H1 (cell line): ENCODE measurements at regions not wholly inside any gene's neighbourhood (a gene's known extent, or its start where the extent isn't known, plus 50 kb on each side); places are given as distances from the start of the nearest gene placed in this dataset.

Experiments
- CTCF ChIA-PET: fragments of 300-600 bp; sonication (Branson Sonifier 250); formaldehyde crosslinking; loops from one replicate; lab custom pipeline; 2021; ENCODE audit not compliant: partially characterized antibody; lab: Charles Lee
- POLR2A ChIA-PET: fragments of 300-600 bp; sonication (Branson Sonifier 250); formaldehyde crosslinking; loops from one replicate; lab custom pipeline; 2021; ENCODE audit warnings: inconsistent platforms; ENCODE audit not compliant: partially characterized antibody; lab: Charles Lee
- DNase-seq, 2 experiments: peaks; one replicate each; pipeline versions ENCODE4 v3.0.0 to v3.0.0-alpha.2; 2010 to 2022; ENCODE audit warnings: low spot score in 2 of 2, low read depth in 1 of 2, mixed read lengths in 1 of 2
- FAIRE-seq: peaks from 2 replicates; lab custom pipeline; 2011; peaks lifted over from hg19 to GRCh38; lab: Jason Lieb, UNC
- H2AFZ ChIP-seq: 2 replicates; pipeline ENCODE4 v1.8.1; 2012; ENCODE audit warnings: low read length, inconsistent platforms
- H2AK5ac ChIP-seq: 2 replicates; pipeline ENCODE4 v1.6.1; 2013; ENCODE audit warnings: low read depth, low read length
- H2BK120ac ChIP-seq: replicated peaks from 2 replicates; pipeline ENCODE3; 2013; ENCODE audit warnings: low read depth, low read length, inconsistent platforms
- H2BK12ac ChIP-seq: 2 replicates; pipeline ENCODE4 v1.6.1; 2013; ENCODE audit warnings: low read depth, low read length
- H2BK15ac ChIP-seq: 2 replicates; pipeline ENCODE4 v1.6.1; 2013; ENCODE audit warnings: low read length
- H2BK20ac ChIP-seq: 2 replicates; pipeline ENCODE4 v1.6.1; 2013; ENCODE audit warnings: low read length
- H2BK5ac ChIP-seq: 2 replicates; pipeline ENCODE4 v1.6.1; 2013; ENCODE audit warnings: low read depth, low read length
- H3K14ac ChIP-seq: 2 replicates; pipeline ENCODE4 v1.6.1; 2013; ENCODE audit warnings: inconsistent platforms; ENCODE audit not compliant: insufficient read length
- H3K18ac ChIP-seq: 2 replicates; pipeline ENCODE4 v1.6.1; 2013; ENCODE audit warnings: low read length; ENCODE audit errors: extremely low read depth
- H3K23ac ChIP-seq: 2 replicates; pipeline ENCODE4 v1.6.1; 2013; ENCODE audit warnings: inconsistent platforms; ENCODE audit not compliant: insufficient read length
- H3K23me2 ChIP-seq: 2 replicates; pipeline ENCODE4 v1.6.1; 2013; ENCODE audit warnings: low read depth, low read length
- H3K27ac ChIP-seq: 2 replicates; pipeline ENCODE4 v1.6.1; 2011; ENCODE audit warnings: low read depth, low read length, inconsistent platforms
- H3K27me3 ChIP-seq, 4 experiments: replicated peaks in 1 of 4; 1 replicate in 1 of 4; 2 replicates in 3 of 4; pipeline versions ENCODE4 v1.6.1 to v1.8.1; 2011 to 2013; ENCODE audit warnings: low read length in 3 of 4, mild to moderate bottlenecking in 3 of 4, inconsistent platforms in 2 of 4, mixed read lengths in 2 of 4, moderate library complexity in 1 of 4; ENCODE audit not compliant: control insufficient read depth in 3 of 4, insufficient read depth in 3 of 4; ENCODE audit errors: extremely low read depth in 1 of 4
- H3K36me3 ChIP-seq, 4 experiments: 2 replicates each; pipeline versions ENCODE4 v1.6.1 to v1.8.1; 2011 to 2013; ENCODE audit warnings: mild to moderate bottlenecking in 4 of 4, low read length in 3 of 4, moderate library complexity in 2 of 4, control low read depth in 1 of 4, inconsistent platforms in 1 of 4; ENCODE audit not compliant: insufficient read depth in 4 of 4, control insufficient read depth in 2 of 4
- H3K4ac ChIP-seq: replicated peaks from 2 replicates; pipeline ENCODE3; 2013; ENCODE audit warnings: low read length, low read depth, mixed read lengths, inconsistent platforms; ENCODE audit not compliant: insufficient read length
- H3K4me1 ChIP-seq, 4 experiments: replicated peaks in 1 of 4; 1 replicate in 1 of 4; 2 replicates in 3 of 4; pipeline versions ENCODE4 v1.6.1 to v1.8.1; 2011 to 2013; ENCODE audit warnings: low read length in 3 of 4, inconsistent platforms in 2 of 4, mixed read lengths in 1 of 4; ENCODE audit not compliant: insufficient read depth in 4 of 4, control insufficient read depth in 3 of 4
- H3K4me2 ChIP-seq, 2 experiments: 2 replicates each; pipeline versions ENCODE4 v1.6.1 to v1.8.1; 2011 to 2013; ENCODE audit warnings: low read depth in 2 of 2, low read length in 2 of 2, control low read depth in 1 of 2, inconsistent platforms in 1 of 2, mild to moderate bottlenecking in 1 of 2; ENCODE audit not compliant: insufficient read depth in 1 of 2
- H3K4me3 ChIP-seq, 4 experiments: fragments of 200-600, 300-600 bp in 1 of 4; sonication (generic), shearing (Covaris generic), sonication (Bioruptor Twin) in 1 of 4; 2 replicates each; pipeline versions ENCODE4 v1.5.1 to v1.8.1; 2011 to 2016; ENCODE audit warnings: low read length in 4 of 4, low read depth in 3 of 4, control low read depth in 2 of 4, inconsistent platforms in 2 of 4, mild to moderate bottlenecking in 2 of 4, mixed read lengths in 1 of 4, moderate library complexity in 1 of 4; ENCODE audit not compliant: insufficient read depth in 2 of 4; ENCODE audit errors: extremely low read depth in 1 of 4
- H3K56ac ChIP-seq: replicated peaks from 2 replicates; pipeline ENCODE3; 2013; ENCODE audit warnings: low read depth, mild to moderate bottlenecking, mixed read lengths, low read length, inconsistent platforms; ENCODE audit not compliant: insufficient read length
- H3K79me1 ChIP-seq: 2 replicates; pipeline ENCODE4 v1.6.1; 2013; ENCODE audit warnings: low read depth, low read length, control low read depth
- H3K79me2 ChIP-seq, 2 experiments: 2 replicates each; pipeline versions ENCODE4 v1.6.1 to v1.8.1; 2012 to 2013; ENCODE audit warnings: low read length in 2 of 2, mild to moderate bottlenecking in 2 of 2, inconsistent platforms in 1 of 2; ENCODE audit not compliant: insufficient read depth in 2 of 2, control insufficient read depth in 1 of 2
- H3K9ac ChIP-seq, 4 experiments: replicated peaks in 1 of 4; 1 replicate in 1 of 4; 2 replicates in 3 of 4; pipeline versions ENCODE4 v1.6.1 to v1.8.1; 2011 to 2013; ENCODE audit warnings: low read depth in 3 of 4, low read length in 3 of 4, control low read depth in 2 of 4, mild to moderate bottlenecking in 2 of 4, moderate library complexity in 2 of 4, inconsistent platforms in 1 of 4; ENCODE audit errors: extremely low read depth in 1 of 4
- H3K9me3 ChIP-seq, 2 experiments: 2 replicates each; pipeline versions ENCODE4 v1.6.1 to v1.8.1; 2012 to 2013; ENCODE audit warnings: mild to moderate bottlenecking in 2 of 2, moderate library complexity in 2 of 2, control low read depth in 1 of 2, inconsistent platforms in 1 of 2, low read depth in 1 of 2, low read length in 1 of 2, mixed read lengths in 1 of 2; ENCODE audit not compliant: insufficient read depth in 2 of 2
- H4K20me1 ChIP-seq, 2 experiments: replicated peaks in 1 of 2; 2 replicates each; pipeline versions ENCODE3 to v1.8.1; 2011 to 2013; ENCODE audit warnings: inconsistent platforms in 2 of 2, low read length in 2 of 2, mild to moderate bottlenecking in 1 of 2; ENCODE audit not compliant: insufficient read depth in 2 of 2, control insufficient read depth in 1 of 2
- H4K5ac ChIP-seq: 2 replicates; pipeline ENCODE4 v1.6.1; 2013; ENCODE audit warnings: low read length, low read depth, mixed read lengths, inconsistent platforms; ENCODE audit not compliant: insufficient read length
- H4K8ac ChIP-seq: 2 replicates; pipeline ENCODE4 v1.8.0; 2013; ENCODE audit warnings: mild to moderate bottlenecking, moderate library complexity, low read length, inconsistent platforms; ENCODE audit not compliant: insufficient read depth; ENCODE audit errors: extremely low read depth
- H4K91ac ChIP-seq: replicated peaks from 2 replicates; pipeline ENCODE3; 2013; ENCODE audit warnings: low read length, mixed read lengths, inconsistent platforms; ENCODE audit not compliant: insufficient read length
- EP300 ChIP-seq, 2 experiments: IDR thresholded peaks; 1 replicate in 1 of 2; 2 replicates in 1 of 2; pipeline ENCODE4 v1.6.1; 2011 to 2012; ENCODE audit warnings: low read depth in 2 of 2, low read length in 2 of 2, mild to moderate bottlenecking in 2 of 2, borderline replicate concordance in 1 of 2, inconsistent platforms in 1 of 2, moderate library complexity in 1 of 2
- TBP ChIP-seq: IDR thresholded peaks from 2 replicates; pipeline ENCODE4 v1.6.1; 2011; ENCODE audit warnings: low read depth, low read length, improper control_type of control experiment
- YY1 ChIP-seq: IDR thresholded peaks from 2 replicates; pipeline ENCODE4 v1.6.1; 2011; ENCODE audit warnings: low read depth, mild to moderate bottlenecking, low read length
- WGBS, 2 experiments: shearing (Covaris generic) in 1 of 2; methylation state at CpG; one replicate each; pipeline versions ENCODE4 v1.1.6 to v1.1.7; 2013 to 2015; ENCODE audit warnings: low lambda C conversion rate in 2 of 2, mixed read lengths in 2 of 2, inconsistent platforms in 1 of 2, low coverage in 1 of 2, missing lambda C conversion rate in 1 of 2; ENCODE audit not compliant: insufficient replicate concordance in 2 of 2, insufficient coverage in 1 of 2, insufficient read length in 1 of 2; ENCODE audit errors: extremely low coverage in 1 of 2, missing lambda C conversion rate in 1 of 2; 5-methylcytosine and 5-hydroxymethylcytosine counted together

- H3K4ac ChIP-seq: no peak overlapping the region
- H3K14ac ChIP-seq: no peak overlapping the region
- H2BK20ac ChIP-seq: no peak overlapping the region
- no peak overlapping the region for H3K4me3 ChIP-seq
- TF ChIP-seq YY1 (no peak), EP300 (IDR thresholded peaks at IDR 0.05; ENCODE audit: borderline replicate concordance in 1 of 2, low read depth in 2 of 2, low read length in 2 of 2) (no peak), TBP (no peak)
- H3K23me2 ChIP-seq: no peaks in the 10 kb centered on the region
- H3K23ac ChIP-seq: no peak overlapping the region
- no peak overlapping the region for H3K18ac ChIP-seq
- H4K5ac ChIP-seq: no peak overlapping the region
- H3K36me3 ChIP-seq: no peaks in the 10 kb centered on the region
- H3K4me1 ChIP-seq: no peaks in the 10 kb centered on the region
- H3K9me3 ChIP-seq: no peaks in the 10 kb centered on the region
- no peak overlapping the region for H2BK120ac ChIP-seq
- no peak overlapping the region for H2BK15ac ChIP-seq
- DNase-seq: no peak
- no peaks in the 10 kb centered on the region for H3K79me2 ChIP-seq
- no peaks in the 10 kb centered on the region for H3K27me3 ChIP-seq
- 85% methylated on average over 1 of the region's 1 CpG; no CpG with 5 or more reads in 1 of the 2 experiments for WGBS, 2 experiments
- no peak overlapping the region for H3K9ac ChIP-seq
- H3K27ac ChIP-seq: no peak overlapping the region
- no peak overlapping the region for H2BK5ac ChIP-seq
- H4K8ac ChIP-seq: no peak overlapping the region
- no peak overlapping the region for H4K91ac ChIP-seq
- FAIRE-seq: no peak
- CTCF ChIA-PET: interaction anchor here (0.5 to 1.4 kb wide), 2 partner anchors 148 to 415 kb away, joined by 3 read pairs; no protein-coding TSS in a partner anchor
- H3K79me1 ChIP-seq: no peaks in the 10 kb centered on the region
- H2AFZ ChIP-seq: no peak overlapping the region
- no peak overlapping the region for H2AK5ac ChIP-seq
- no peak overlapping the region for H2BK12ac ChIP-seq
- H3K4me2 ChIP-seq: no peak overlapping the region
- no peak overlapping the region for H3K56ac ChIP-seq
- H4K20me1 ChIP-seq: no peaks in the 10 kb centered on the region
- POLR2A ChIA-PET: no interaction called here
These were observed 222.1 kb upstream of the POU1F1 start for GRCh38 chr3:87498358-87499080.
